ENCODE measurements at regions not wholly inside any gene's neighbourhood (a gene's known extent, or its start where the extent isn't known, plus 50 kb on each side); places are given as distances from the start of the nearest gene placed in this dataset.
A peak's percentile ranks its signal among the peaks of the same experiment; 100 is the strongest.

DNA sequence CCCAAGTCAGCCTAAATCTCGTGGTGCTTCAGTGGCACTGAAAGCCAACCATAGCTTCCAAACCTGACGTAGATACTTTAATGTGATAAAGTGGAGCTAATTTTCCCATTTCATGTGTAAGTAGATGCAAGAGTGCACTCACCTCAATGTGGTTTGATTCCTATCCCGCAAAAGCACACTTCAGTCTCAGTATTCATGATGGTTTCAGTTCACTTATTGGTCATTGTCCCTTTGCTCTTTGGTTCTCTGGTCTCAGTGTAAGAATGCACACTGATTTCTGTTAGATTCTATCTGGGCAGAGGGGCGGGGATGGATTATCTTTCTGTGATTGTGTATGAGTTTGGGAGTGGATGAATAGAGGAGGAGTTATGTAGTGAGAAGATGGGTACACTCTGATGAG, 340.6 kb downstream of the KCNRG start:
- Histone ChIP-seq H3K4me1 (ENCODE audit: control insufficient read depth in 5 of 5, insufficient read depth in 5 of 5, low read length in 5 of 5) (peaks cover 8 to 26% (median 20%) of the 10 kb centered on the region in 5 donors), H3K27me3 (ENCODE audit: control insufficient read depth in 3 of 3, insufficient read depth in 3 of 3, low read length in 2 of 3) (no peaks in the 10 kb centered on the region), H3K9ac (ENCODE audit: insufficient read depth in 1 of 2, low read length in 2 of 2) (no peak overlapping the region), H3K4me3 (no peak overlapping the region), H3K36me3 (ENCODE audit: control insufficient read depth in 4 of 4, insufficient read depth in 4 of 4, low read length in 4 of 4) (no peaks in the 10 kb centered on the region), H3K27ac (ENCODE audit: low read depth in 1 of 2, low read length in 1 of 2) (no peak overlapping the region), H3K9me3 (ENCODE audit: control insufficient read depth in 4 of 4, insufficient read depth in 3 of 4, low read length in 3 of 4) (no peaks in the 10 kb centered on the region)
- 88 to 91% methylated on average over 4 of the region's 4 CpGs for WGBS, 2 donors
- ATAC-seq (ENCODE audit: insufficient read depth, low FRiP score), result no peak
- no peak for DNase-seq
- TF ChIP-seq, protein P1, sequence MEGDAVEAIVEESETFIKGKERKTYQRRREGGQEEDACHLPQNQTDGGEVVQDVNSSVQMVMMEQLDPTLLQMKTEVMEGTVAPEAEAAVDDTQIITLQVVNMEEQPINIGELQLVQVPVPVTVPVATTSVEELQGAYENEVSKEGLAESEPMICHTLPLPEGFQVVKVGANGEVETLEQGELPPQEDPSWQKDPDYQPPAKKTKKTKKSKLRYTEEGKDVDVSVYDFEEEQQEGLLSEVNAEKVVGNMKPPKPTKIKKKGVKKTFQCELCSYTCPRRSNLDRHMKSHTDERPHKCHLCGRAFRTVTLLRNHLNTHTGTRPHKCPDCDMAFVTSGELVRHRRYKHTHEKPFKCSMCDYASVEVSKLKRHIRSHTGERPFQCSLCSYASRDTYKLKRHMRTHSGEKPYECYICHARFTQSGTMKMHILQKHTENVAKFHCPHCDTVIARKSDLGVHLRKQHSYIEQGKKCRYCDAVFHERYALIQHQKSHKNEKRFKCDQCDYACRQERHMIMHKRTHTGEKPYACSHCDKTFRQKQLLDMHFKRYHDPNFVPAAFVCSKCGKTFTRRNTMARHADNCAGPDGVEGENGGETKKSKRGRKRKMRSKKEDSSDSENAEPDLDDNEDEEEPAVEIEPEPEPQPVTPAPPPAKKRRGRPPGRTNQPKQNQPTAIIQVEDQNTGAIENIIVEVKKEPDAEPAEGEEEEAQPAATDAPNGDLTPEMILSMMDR (IDR thresholded peaks at IDR 0.05; ENCODE audit: control extremely low read depth, extremely low read depth), result no peak

DNA sequence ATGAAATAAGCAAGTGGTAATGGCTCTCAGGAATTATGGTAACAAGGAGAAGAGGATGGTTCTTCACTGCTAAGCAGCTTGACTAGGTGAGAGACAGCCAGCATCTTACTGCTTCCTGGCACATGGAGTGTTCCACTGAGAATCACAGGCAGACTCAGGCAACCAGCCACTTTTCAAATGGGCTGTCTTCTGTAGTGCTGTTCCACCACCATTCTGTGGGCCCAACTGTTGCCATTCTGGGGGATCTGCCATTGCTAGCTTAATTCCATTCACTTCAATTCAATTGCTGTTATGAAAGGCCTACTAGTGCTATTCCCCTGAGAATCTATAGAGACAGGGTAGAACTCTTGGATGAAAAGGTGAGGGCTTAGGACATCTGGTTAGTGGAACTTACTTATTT, 341.9 kb downstream of the KCNRG start:
- no peak for DNase-seq
- Histone ChIP-seq H3K4me3 (no peak overlapping the region), H3K27ac (ENCODE audit: low read depth in 1 of 2, low read length in 1 of 2) (no peak overlapping the region), H3K9ac (ENCODE audit: insufficient read depth in 1 of 2, low read length in 2 of 2) (peak overlapping the region in 1 of 2 donors; percentile 62), H3K4me1 (ENCODE audit: control insufficient read depth in 5 of 5, insufficient read depth in 5 of 5, low read length in 5 of 5) (peaks cover 8 to 26% (median 20%) of the 10 kb centered on the region in 5 donors), H3K27me3 (ENCODE audit: control insufficient read depth in 3 of 3, insufficient read depth in 3 of 3, low read length in 2 of 3) (no peaks in the 10 kb centered on the region), H3K36me3 (ENCODE audit: control insufficient read depth in 4 of 4, insufficient read depth in 4 of 4, low read length in 4 of 4) (no peaks in the 10 kb centered on the region), H3K9me3 (ENCODE audit: control insufficient read depth in 4 of 4, insufficient read depth in 3 of 4, low read length in 3 of 4) (no peaks in the 10 kb centered on the region)
- ATAC-seq (ENCODE audit: insufficient read depth, low FRiP score), result no peak
- TF ChIP-seq, protein P1 (IDR thresholded peaks at IDR 0.05; ENCODE audit: control extremely low read depth, extremely low read depth), result no peak

DNA sequence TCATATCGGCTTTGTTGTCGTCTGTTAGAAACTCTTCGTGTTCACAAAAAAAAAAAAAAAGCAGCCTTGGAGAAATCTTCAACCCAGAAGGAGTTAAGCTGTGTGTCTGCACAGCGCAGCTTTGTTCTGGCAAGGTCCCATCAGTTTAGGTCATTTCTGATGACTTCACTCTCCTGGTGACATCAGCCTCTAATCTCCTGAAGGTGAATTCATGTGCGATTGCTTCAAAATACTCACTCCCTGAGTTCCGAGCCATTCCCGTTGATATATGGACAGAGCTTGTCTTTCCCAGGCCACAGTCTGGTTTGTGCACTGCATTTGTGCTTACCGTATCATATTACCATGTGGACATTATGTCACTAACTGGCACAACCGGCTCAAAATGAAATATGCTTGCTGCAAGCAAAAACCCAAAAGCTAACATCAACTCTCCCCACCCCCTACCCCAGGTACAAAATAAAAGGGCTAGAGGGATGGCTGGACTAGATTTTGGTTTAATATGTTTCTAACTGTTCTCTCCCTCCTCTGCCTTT, 342.4 kb downstream of the KCNRG start:
- Histone ChIP-seq H3K4me3 (no peak overlapping the region), H3K36me3 (ENCODE audit: control insufficient read depth in 4 of 4, insufficient read depth in 4 of 4, low read length in 4 of 4) (no peaks in the 10 kb centered on the region), H3K9ac (ENCODE audit: insufficient read depth in 1 of 2, low read length in 2 of 2) (peak overlapping the region in 1 of 2 donors; percentile 62), H3K27ac (ENCODE audit: low read depth in 1 of 2, low read length in 1 of 2) (peak overlapping the region in 1 of 2 donors; percentile 73), H3K9me3 (ENCODE audit: control insufficient read depth in 4 of 4, insufficient read depth in 3 of 4, low read length in 3 of 4) (no peaks in the 10 kb centered on the region), H3K4me1 (ENCODE audit: control insufficient read depth in 5 of 5, insufficient read depth in 5 of 5, low read length in 5 of 5) (peaks cover 8 to 26% (median 20%) of the 10 kb centered on the region in 5 donors), H3K27me3 (ENCODE audit: control insufficient read depth in 3 of 3, insufficient read depth in 3 of 3, low read length in 2 of 3) (no peaks in the 10 kb centered on the region)
- peak; percentile 78 to 93 (median 89) for DNase-seq
- TF ChIP-seq, protein P1 (IDR thresholded peaks at IDR 0.05; ENCODE audit: control extremely low read depth, extremely low read depth), result no peak
- 47 to 69% methylated on average over 9 of the region's 9 CpGs for WGBS, 2 donors
- ATAC-seq (ENCODE audit: insufficient read depth, low FRiP score), result peak; percentile 24

Measured in lung (tissue), 11 donors.